GM12878 (cell line): ENCODE measurements at regions not wholly inside any gene's neighbourhood (a gene's known extent, or its start where the extent isn't known, plus 50 kb on each side); places are given as distances from the start of the nearest gene placed in this dataset.

Experiments used
- ATAC-seq: fragments of 200-7000 bp; cut with Tn5 transposase; 3 replicates; pipeline ENCODE4 v1.9.1; 2020; ENCODE audit warnings: mild to moderate bottlenecking, moderate library complexity
- BruUV-seq: library from RNA; stranded (reverse); fragments of 400-500 nt; replicated peaks from 2 replicates; lab custom pipeline; 2021; lab: Mats Ljungman, UMichigan
- CTCF ChIA-PET: fragments of 300-600 bp; sonication (Branson Sonifier 250); formaldehyde crosslinking; extraction: SDS; loops from one replicate; lab custom pipeline; 2021; ENCODE audit warnings: inconsistent platforms; lab: Yijun Ruan, JAX
- POLR2A ChIA-PET: fragments of 350-600 bp; formaldehyde crosslinking; extraction: SDS; loops from one replicate; lab custom pipeline; 2021; ENCODE audit warnings: inconsistent platforms; lab: Charles Lee
- RAD21 ChIA-PET: fragments of 300-600 bp; sonication (Branson Sonifier 250); formaldehyde crosslinking; loops from one replicate; lab custom pipeline; 2023; ENCODE audit warnings: antibody characterized with exemption; ENCODE audit not compliant: unreplicated experiment; lab: Charles Lee
- SMC1A ChIA-PET: fragments of 300-600 bp; sonication (Branson Sonifier 250); formaldehyde crosslinking; loops from one replicate; lab custom pipeline; 2023; ENCODE audit not compliant: unreplicated experiment, uncharacterized antibody; lab: Charles Lee
- DNase-seq: peaks from one replicate; pipeline ENCODE4 v3.0.0-alpha.2; 2011; ENCODE audit warnings: low read depth, low spot score
- FAIRE-seq: peaks from 3 replicates; lab custom pipeline; 2011; peaks lifted over from hg19 to GRCh38; lab: Jason Lieb, UNC
- H2AFZ ChIP-seq: 2 replicates; pipeline ENCODE4 v1.6.0; 2011; ENCODE audit warnings: low read depth, low read length, control low read depth; ENCODE audit not compliant: control insufficient read depth
- H3K27ac ChIP-seq: 2 replicates; pipeline ENCODE4 v1.5.1; 2011; ENCODE audit warnings: control low read depth; ENCODE audit not compliant: control insufficient read depth, insufficient read depth
- H3K27me3 ChIP-seq, 2 experiments: replicated peaks in 1 of 2; 2 replicates each; pipeline versions ENCODE4 v1.6.0 to v1.6.1; 2011; ENCODE audit warnings: low read length in 1 of 2; ENCODE audit not compliant: control insufficient read depth in 2 of 2, insufficient read depth in 2 of 2
- H3K36me3 ChIP-seq, 2 experiments: 2 replicates each; pipeline ENCODE4 v1.5.1; 2011; ENCODE audit warnings: low read length in 1 of 2; ENCODE audit not compliant: control insufficient read depth in 2 of 2, insufficient read depth in 2 of 2
- H3K4me1 ChIP-seq: 2 replicates; pipeline ENCODE4 v1.6.1; 2011; ENCODE audit warnings: mild to moderate bottlenecking, low read length, moderate library complexity, mixed read lengths; ENCODE audit not compliant: control insufficient read depth, insufficient read depth
- H3K4me2 ChIP-seq: 2 replicates; pipeline ENCODE4 v1.6.0; 2011; ENCODE audit warnings: control low read depth; ENCODE audit not compliant: control insufficient read depth, insufficient read depth
- H3K4me3 ChIP-seq: fragments of 200-600 bp; sonication (generic); 2 replicates; pipeline ENCODE4 v1.5.1; 2016
- H3K79me2 ChIP-seq: 2 replicates; pipeline ENCODE4 v1.6.0; 2011; ENCODE audit warnings: low read length; ENCODE audit not compliant: control insufficient read depth, insufficient read depth
- H3K9ac ChIP-seq: 2 replicates; pipeline ENCODE4 v1.8.0; 2011; ENCODE audit warnings: low read length, control low read depth, mixed read lengths; ENCODE audit not compliant: control insufficient read depth, insufficient read depth
- H3K9me3 ChIP-seq: replicated peaks from 3 replicates; pipeline ENCODE4 v1.5.1; 2011; ENCODE audit warnings: mild to moderate bottlenecking, low read length; ENCODE audit not compliant: control insufficient read depth, insufficient read depth
- H4K20me1 ChIP-seq: 2 replicates; pipeline ENCODE4 v1.6.0; 2011; ENCODE audit not compliant: control insufficient read depth, insufficient read depth
- ASH2L ChIP-seq: fragments of 300-600, 200-600 bp; sonication (generic); IDR thresholded peaks from 2 replicates; pipeline ENCODE4 v1.6.1; 2017; ENCODE audit warnings: low read depth, mild to moderate bottlenecking, borderline replicate concordance
- BMI1 ChIP-seq: fragments of 450-650 bp; IDR thresholded peaks from 2 replicates; pipeline ENCODE4 v1.6.1; 2016; ENCODE audit warnings: mild to moderate bottlenecking, moderate library complexity, borderline replicate concordance
- POLR2AphosphoS5 ChIP-seq: IDR thresholded peaks from 2 replicates; pipeline ENCODE4 v1.6.1; 2011; ENCODE audit warnings: mild to moderate bottlenecking, low read length, inconsistent platforms
- ZNF592 ChIP-seq: fragments of 450-650 bp; IDR thresholded peaks from 2 replicates; pipeline ENCODE4 v1.6.1; 2017; ENCODE audit warnings: mild to moderate bottlenecking, moderate library complexity
- ZNF622 ChIP-seq: fragments of 450-650 bp; IDR thresholded peaks from 2 replicates; pipeline ENCODE4 v1.6.1; 2017; ENCODE audit warnings: mild to moderate bottlenecking, inconsistent platforms
- WGBS: methylation state at CpG from one replicate; pipeline ENCODE4 v1.1.6; 2016; ENCODE audit warnings: low lambda C conversion rate; ENCODE audit not compliant: insufficient replicate concordance, insufficient coverage; ENCODE audit errors: missing lambda C conversion rate; 5-methylcytosine and 5-hydroxymethylcytosine counted together
- in situ Hi-C: fragments of 300-500 bp; cut with MboI; formaldehyde crosslinking; loops from 9 replicates; pipeline ENCODE4 v1.14.3; 2018; ENCODE audit warnings: mixed read lengths
- intact Hi-C: fragments of 100-400 bp; cut with micrococcal nuclease; formaldehyde crosslinking; loops from one replicate; pipeline ENCODE4 v1.14.2; 2022; ENCODE audit not compliant: unreplicated experiment

DNA sequence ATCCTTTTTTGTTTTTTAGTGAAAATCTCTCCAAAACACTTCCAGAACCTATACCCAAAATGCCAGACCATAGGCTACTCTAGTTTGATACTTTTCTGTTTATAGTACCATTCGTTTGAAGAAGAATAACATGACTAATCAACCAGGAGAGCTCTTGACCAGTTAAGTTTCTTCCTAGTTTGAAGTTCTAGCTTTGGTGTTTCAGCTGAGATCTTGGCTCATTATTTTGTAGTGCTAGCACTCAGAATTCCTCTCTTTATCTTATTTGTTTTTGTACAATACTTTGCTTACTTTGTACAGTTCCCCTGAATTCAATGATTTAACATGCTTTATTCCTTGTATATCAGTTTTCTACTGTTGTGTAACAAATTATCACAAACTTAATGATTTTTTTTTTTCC is 911.6 kb downstream of the EFNA5 start:
- no peaks in the 10 kb centered on the region for H4K20me1 ChIP-seq
- no peak for TF ChIP-seq ASH2L
- ChIA-PET CTCF (no interaction called here), SMC1A (interaction anchor here (1.5 kb wide), 1 partner anchor 10 kb away, joined by 3 read pairs; no protein-coding TSS in a partner anchor), POLR2A (no interaction called here), RAD21 (no interaction called here)
- no peak overlapping the region for H3K4me2 ChIP-seq
- H3K36me3 ChIP-seq, result no peaks in the 10 kb centered on the region
- ATAC-seq, result no peak
- H3K79me2 ChIP-seq, result no peaks in the 10 kb centered on the region
- no peak overlapping the region for H2AFZ ChIP-seq
- H3K9me3 ChIP-seq, result no peaks in the 10 kb centered on the region
- BruUV-seq, result no TSS peak
- no peak overlapping the region for H3K4me3 ChIP-seq
- no peak for FAIRE-seq
- H3K27me3 ChIP-seq, result no peaks in the 10 kb centered on the region
- no peaks in the 10 kb centered on the region for H3K4me1 ChIP-seq
- 5% methylated on average over 1 of the region's 1 CpG for WGBS
- no peak for DNase-seq
- H3K27ac ChIP-seq, result no peak overlapping the region
- intact Hi-C loops, result no loop called here
- H3K9ac ChIP-seq, result no peak overlapping the region
- in situ Hi-C loops, result no loop called here

GRCh38 chr5:106757672-106758071 is 913.1 kb downstream of the EFNA5 start:
- DNase-seq (no peak), FAIRE-seq (no peak), ATAC-seq (peak; percentile 60)
- no TSS peak for BruUV-seq
- ChIA-PET CTCF (interaction anchor here (1.2 kb wide), 1 partner anchor 9 kb away, joined by 3 read pairs; no protein-coding TSS in a partner anchor), POLR2A (no interaction called here), RAD21 (no interaction called here), SMC1A (interaction anchor here (0.6 kb wide), 1 partner anchor 26 kb away, joined by 3 read pairs; no protein-coding TSS in a partner anchor)
- H3K27me3 ChIP-seq, result no peaks in the 10 kb centered on the region
- intact Hi-C loops, result no loop called here
- no peak overlapping the region for H3K4me2 ChIP-seq
- no peak overlapping the region for H3K27ac ChIP-seq
- WGBS, result 10% methylated on average over 3 of the region's 3 CpGs
- H3K9me3 ChIP-seq, result no peaks in the 10 kb centered on the region
- H4K20me1 ChIP-seq, result no peaks in the 10 kb centered on the region
- H2AFZ ChIP-seq, result no peak overlapping the region
- H3K4me1 ChIP-seq, result no peaks in the 10 kb centered on the region
- H3K4me3 ChIP-seq, result no peak overlapping the region
- TF ChIP-seq ZNF622 (no peak), BMI1 (no peak), ZNF592 (no peak), POLR2AphosphoS5 (no peak)
- no peaks in the 10 kb centered on the region for H3K36me3 ChIP-seq
- H3K79me2 ChIP-seq, result no peaks in the 10 kb centered on the region
- H3K9ac ChIP-seq, result no peak overlapping the region
- in situ Hi-C loops, result no loop called here
